ENCODE measurements at regions not wholly inside any gene's neighbourhood (a gene's known extent, or its start where the extent isn't known, plus 50 kb on each side); places are given as distances from the start of the nearest gene placed in this dataset.

- TF ChIP-seq CTCF (IDR thresholded peaks at IDR 0.05; ENCODE audit: insufficient read depth, low read depth, low read length) (no peak), EZH2 (IDR thresholded peaks at IDR 0.05; ENCODE audit: insufficient read depth, low read length) (no peak)
These were observed 292.8 kb downstream of the ANKRD7 start for GRCh38 chr7:118517275-118517674.

Measured in astrocyte (in vitro differentiated cells and primary cell).